H1 (cell line): ENCODE measurements at regions not wholly inside any gene's neighbourhood (a gene's known extent, or its start where the extent isn't known, plus 50 kb on each side); places are given as distances from the start of the nearest gene placed in this dataset.

Source experiments
- CTCF ChIA-PET: fragments of 300-600 bp; sonication (Branson Sonifier 250); formaldehyde crosslinking; loops from one replicate; lab custom pipeline; 2021; ENCODE audit not compliant: partially characterized antibody; lab: Charles Lee
- POLR2A ChIA-PET: fragments of 300-600 bp; sonication (Branson Sonifier 250); formaldehyde crosslinking; loops from one replicate; lab custom pipeline; 2021; ENCODE audit warnings: inconsistent platforms; ENCODE audit not compliant: partially characterized antibody; lab: Charles Lee
- DNase-seq, 2 experiments: peaks; one replicate each; pipeline versions ENCODE4 v3.0.0 to v3.0.0-alpha.2; 2010 to 2022; ENCODE audit warnings: low spot score in 2 of 2, low read depth in 1 of 2, mixed read lengths in 1 of 2
- FAIRE-seq: peaks from 2 replicates; lab custom pipeline; 2011; peaks lifted over from hg19 to GRCh38; lab: Jason Lieb, UNC
- H2AFZ ChIP-seq: 2 replicates; pipeline ENCODE4 v1.8.1; 2012; ENCODE audit warnings: low read length, inconsistent platforms
- H2AK5ac ChIP-seq: 2 replicates; pipeline ENCODE4 v1.6.1; 2013; ENCODE audit warnings: low read depth, low read length
- H2BK120ac ChIP-seq: replicated peaks from 2 replicates; pipeline ENCODE3; 2013; ENCODE audit warnings: low read depth, low read length, inconsistent platforms
- H2BK12ac ChIP-seq: 2 replicates; pipeline ENCODE4 v1.6.1; 2013; ENCODE audit warnings: low read depth, low read length
- H2BK15ac ChIP-seq: 2 replicates; pipeline ENCODE4 v1.6.1; 2013; ENCODE audit warnings: low read length
- H2BK20ac ChIP-seq: 2 replicates; pipeline ENCODE4 v1.6.1; 2013; ENCODE audit warnings: low read length
- H2BK5ac ChIP-seq: 2 replicates; pipeline ENCODE4 v1.6.1; 2013; ENCODE audit warnings: low read depth, low read length
- H3K14ac ChIP-seq: 2 replicates; pipeline ENCODE4 v1.6.1; 2013; ENCODE audit warnings: inconsistent platforms; ENCODE audit not compliant: insufficient read length
- H3K18ac ChIP-seq: 2 replicates; pipeline ENCODE4 v1.6.1; 2013; ENCODE audit warnings: low read length; ENCODE audit errors: extremely low read depth
- H3K23ac ChIP-seq: 2 replicates; pipeline ENCODE4 v1.6.1; 2013; ENCODE audit warnings: inconsistent platforms; ENCODE audit not compliant: insufficient read length
- H3K23me2 ChIP-seq: 2 replicates; pipeline ENCODE4 v1.6.1; 2013; ENCODE audit warnings: low read depth, low read length
- H3K27ac ChIP-seq: 2 replicates; pipeline ENCODE4 v1.6.1; 2011; ENCODE audit warnings: low read depth, low read length, inconsistent platforms
- H3K27me3 ChIP-seq, 4 experiments: replicated peaks in 1 of 4; 1 replicate in 1 of 4; 2 replicates in 3 of 4; pipeline versions ENCODE4 v1.6.1 to v1.8.1; 2011 to 2013; ENCODE audit warnings: low read length in 3 of 4, mild to moderate bottlenecking in 3 of 4, inconsistent platforms in 2 of 4, mixed read lengths in 2 of 4, moderate library complexity in 1 of 4; ENCODE audit not compliant: control insufficient read depth in 3 of 4, insufficient read depth in 3 of 4; ENCODE audit errors: extremely low read depth in 1 of 4
- H3K36me3 ChIP-seq, 4 experiments: 2 replicates each; pipeline versions ENCODE4 v1.6.1 to v1.8.1; 2011 to 2013; ENCODE audit warnings: mild to moderate bottlenecking in 4 of 4, low read length in 3 of 4, moderate library complexity in 2 of 4, control low read depth in 1 of 4, inconsistent platforms in 1 of 4; ENCODE audit not compliant: insufficient read depth in 4 of 4, control insufficient read depth in 2 of 4
- H3K4ac ChIP-seq: replicated peaks from 2 replicates; pipeline ENCODE3; 2013; ENCODE audit warnings: low read length, low read depth, mixed read lengths, inconsistent platforms; ENCODE audit not compliant: insufficient read length
- H3K4me1 ChIP-seq, 4 experiments: replicated peaks in 1 of 4; 1 replicate in 1 of 4; 2 replicates in 3 of 4; pipeline versions ENCODE4 v1.6.1 to v1.8.1; 2011 to 2013; ENCODE audit warnings: low read length in 3 of 4, inconsistent platforms in 2 of 4, mixed read lengths in 1 of 4; ENCODE audit not compliant: insufficient read depth in 4 of 4, control insufficient read depth in 3 of 4
- H3K4me2 ChIP-seq, 2 experiments: 2 replicates each; pipeline versions ENCODE4 v1.6.1 to v1.8.1; 2011 to 2013; ENCODE audit warnings: low read depth in 2 of 2, low read length in 2 of 2, control low read depth in 1 of 2, inconsistent platforms in 1 of 2, mild to moderate bottlenecking in 1 of 2; ENCODE audit not compliant: insufficient read depth in 1 of 2
- H3K4me3 ChIP-seq, 4 experiments: fragments of 200-600, 300-600 bp in 1 of 4; sonication (generic), shearing (Covaris generic), sonication (Bioruptor Twin) in 1 of 4; 2 replicates each; pipeline versions ENCODE4 v1.5.1 to v1.8.1; 2011 to 2016; ENCODE audit warnings: low read length in 4 of 4, low read depth in 3 of 4, control low read depth in 2 of 4, inconsistent platforms in 2 of 4, mild to moderate bottlenecking in 2 of 4, mixed read lengths in 1 of 4, moderate library complexity in 1 of 4; ENCODE audit not compliant: insufficient read depth in 2 of 4; ENCODE audit errors: extremely low read depth in 1 of 4
- H3K56ac ChIP-seq: replicated peaks from 2 replicates; pipeline ENCODE3; 2013; ENCODE audit warnings: low read depth, mild to moderate bottlenecking, mixed read lengths, low read length, inconsistent platforms; ENCODE audit not compliant: insufficient read length
- H3K79me1 ChIP-seq: 2 replicates; pipeline ENCODE4 v1.6.1; 2013; ENCODE audit warnings: low read depth, low read length, control low read depth
- H3K79me2 ChIP-seq, 2 experiments: 2 replicates each; pipeline versions ENCODE4 v1.6.1 to v1.8.1; 2012 to 2013; ENCODE audit warnings: low read length in 2 of 2, mild to moderate bottlenecking in 2 of 2, inconsistent platforms in 1 of 2; ENCODE audit not compliant: insufficient read depth in 2 of 2, control insufficient read depth in 1 of 2
- H3K9ac ChIP-seq, 4 experiments: replicated peaks in 1 of 4; 1 replicate in 1 of 4; 2 replicates in 3 of 4; pipeline versions ENCODE4 v1.6.1 to v1.8.1; 2011 to 2013; ENCODE audit warnings: low read depth in 3 of 4, low read length in 3 of 4, control low read depth in 2 of 4, mild to moderate bottlenecking in 2 of 4, moderate library complexity in 2 of 4, inconsistent platforms in 1 of 4; ENCODE audit errors: extremely low read depth in 1 of 4
- H3K9me3 ChIP-seq, 2 experiments: 2 replicates each; pipeline versions ENCODE4 v1.6.1 to v1.8.1; 2012 to 2013; ENCODE audit warnings: mild to moderate bottlenecking in 2 of 2, moderate library complexity in 2 of 2, control low read depth in 1 of 2, inconsistent platforms in 1 of 2, low read depth in 1 of 2, low read length in 1 of 2, mixed read lengths in 1 of 2; ENCODE audit not compliant: insufficient read depth in 2 of 2
- H4K20me1 ChIP-seq, 2 experiments: replicated peaks in 1 of 2; 2 replicates each; pipeline versions ENCODE3 to v1.8.1; 2011 to 2013; ENCODE audit warnings: inconsistent platforms in 2 of 2, low read length in 2 of 2, mild to moderate bottlenecking in 1 of 2; ENCODE audit not compliant: insufficient read depth in 2 of 2, control insufficient read depth in 1 of 2
- H4K5ac ChIP-seq: 2 replicates; pipeline ENCODE4 v1.6.1; 2013; ENCODE audit warnings: low read length, low read depth, mixed read lengths, inconsistent platforms; ENCODE audit not compliant: insufficient read length
- H4K8ac ChIP-seq: 2 replicates; pipeline ENCODE4 v1.8.0; 2013; ENCODE audit warnings: mild to moderate bottlenecking, moderate library complexity, low read length, inconsistent platforms; ENCODE audit not compliant: insufficient read depth; ENCODE audit errors: extremely low read depth
- H4K91ac ChIP-seq: replicated peaks from 2 replicates; pipeline ENCODE3; 2013; ENCODE audit warnings: low read length, mixed read lengths, inconsistent platforms; ENCODE audit not compliant: insufficient read length
- HDAC2 ChIP-seq, 2 experiments: fragments of 300-600 bp in 1 of 2; sonication (generic) in 1 of 2; IDR thresholded peaks; 2 replicates each; pipeline ENCODE4 v1.6.1; 2011 to 2012; ENCODE audit warnings: low read depth in 2 of 2, low read length in 2 of 2, mild to moderate bottlenecking in 2 of 2, moderate library complexity in 2 of 2, borderline replicate concordance in 1 of 2, inconsistent platforms in 1 of 2
- KDM1A ChIP-seq: fragments of 200-600, 300-600 bp; sonication (generic); IDR thresholded peaks from 2 replicates; pipeline ENCODE4 v1.7.1; 2016; ENCODE audit warnings: mild to moderate bottlenecking, low read length, borderline replicate concordance
- RAD21 ChIP-seq, 2 experiments: IDR thresholded peaks in 1 of 2; conservative IDR thresholded peaks in 1 of 2; 2 replicates each; pipeline ENCODE4 v1.6.1; 2011; ENCODE audit warnings: low read depth in 2 of 2, low read length in 2 of 2, improper control_type of control experiment in 1 of 2, inconsistent platforms in 1 of 2, mild to moderate bottlenecking in 1 of 2, moderate library complexity in 1 of 2
- RBBP5 ChIP-seq: IDR thresholded peaks from 2 replicates; pipeline ENCODE4 v1.7.1; 2012; ENCODE audit warnings: low read depth, mild to moderate bottlenecking, inconsistent platforms, low read length, moderate library complexity, borderline replicate concordance
- RFX5 ChIP-seq: IDR thresholded peaks from 2 replicates; pipeline ENCODE4 v1.6.1; 2011; ENCODE audit warnings: low read depth, low read length, improper control_type of control experiment, borderline replicate concordance
- RNF2 ChIP-seq: fragments of 200-900, 300-1000 bp; sonication (generic); IDR thresholded peaks from 2 replicates; pipeline ENCODE4 v1.7.1; 2016; ENCODE audit warnings: borderline replicate concordance, low read depth, mild to moderate bottlenecking, antibody characterized with exemption, low read length; ENCODE audit not compliant: poor library complexity, severe bottlenecking; ENCODE audit errors: missing control alignments
- SIX5 ChIP-seq: IDR thresholded peaks from 2 replicates; pipeline ENCODE4 v1.6.1; 2011; ENCODE audit warnings: mild to moderate bottlenecking, low read depth, low read length
- SP1 ChIP-seq: IDR thresholded peaks from 2 replicates; pipeline ENCODE4 v1.6.1; 2011; ENCODE audit warnings: low read depth, low read length
- SP2 ChIP-seq: IDR thresholded peaks from 2 replicates; pipeline ENCODE4 v1.6.1; 2012; ENCODE audit warnings: mild to moderate bottlenecking, low read length, inconsistent platforms
- SRF ChIP-seq: IDR thresholded peaks from 2 replicates; pipeline ENCODE4 v1.6.1; 2011; ENCODE audit warnings: mild to moderate bottlenecking, low read depth, low read length, moderate library complexity
- TBP ChIP-seq: IDR thresholded peaks from 2 replicates; pipeline ENCODE4 v1.6.1; 2011; ENCODE audit warnings: low read depth, low read length, improper control_type of control experiment
- YY1 ChIP-seq: IDR thresholded peaks from 2 replicates; pipeline ENCODE4 v1.6.1; 2011; ENCODE audit warnings: low read depth, mild to moderate bottlenecking, low read length
- WGBS, 2 experiments: shearing (Covaris generic) in 1 of 2; methylation state at CpG; one replicate each; pipeline versions ENCODE4 v1.1.6 to v1.1.7; 2013 to 2015; ENCODE audit warnings: low lambda C conversion rate in 2 of 2, mixed read lengths in 2 of 2, inconsistent platforms in 1 of 2, low coverage in 1 of 2, missing lambda C conversion rate in 1 of 2; ENCODE audit not compliant: insufficient replicate concordance in 2 of 2, insufficient coverage in 1 of 2, insufficient read length in 1 of 2; ENCODE audit errors: extremely low coverage in 1 of 2, missing lambda C conversion rate in 1 of 2; 5-methylcytosine and 5-hydroxymethylcytosine counted together
- TF ChIP-seq, protein P1 (sequence below): IDR thresholded peaks from 2 replicates; pipeline ENCODE4 v1.6.1; 2012; ENCODE audit warnings: inconsistent platforms

DNA sequence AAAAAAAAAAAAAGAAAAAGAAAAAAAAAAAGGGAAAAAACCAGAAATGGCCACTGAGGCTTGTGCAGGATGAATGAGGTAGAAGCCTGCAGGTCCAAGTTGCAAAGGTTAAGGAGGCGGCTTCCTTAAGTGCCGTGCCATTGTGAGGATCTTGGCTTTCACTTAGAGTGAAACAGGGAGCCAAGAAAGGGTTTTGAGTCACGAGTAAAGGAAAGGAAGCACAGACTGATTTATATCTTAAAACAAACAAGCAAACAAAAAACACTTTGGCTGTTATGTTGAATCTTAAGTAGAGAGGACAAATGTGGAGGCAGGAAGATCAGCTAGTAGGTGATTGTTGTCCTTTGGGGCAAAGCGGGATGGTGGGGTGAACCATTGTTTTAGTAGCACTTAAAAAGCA is 749.7 kb upstream of the SOX11 start:
- Histone ChIP-seq H3K27me3 (no peaks in the 10 kb centered on the region; a peak in 2 of 7 replicates), H3K79me1 (no peaks in the 10 kb centered on the region), H3K9ac (no peak overlapping the region), H2AK5ac (no peak overlapping the region), H3K36me3 (no peaks in the 10 kb centered on the region), H3K4me1 (no peaks in the 10 kb centered on the region), H3K4ac (no peak overlapping the region), H3K79me2 (no peaks in the 10 kb centered on the region), H2AFZ (no peak overlapping the region), H3K4me3 (no peak overlapping the region), H4K5ac (no peak overlapping the region), H4K91ac (no peak overlapping the region), H2BK120ac (no peak overlapping the region), H3K9me3 (no peaks in the 10 kb centered on the region), H2BK20ac (no peak overlapping the region), H3K14ac (no peak overlapping the region), H3K23ac (no peak overlapping the region), H2BK5ac (no peak overlapping the region), H3K18ac (no peak overlapping the region), H3K56ac (no peak overlapping the region), H3K4me2 (no peak overlapping the region), H4K8ac (no peak overlapping the region), H2BK15ac (no peak overlapping the region), H3K27ac (no peak overlapping the region), H4K20me1 (no peaks in the 10 kb centered on the region), H3K23me2 (0 out of 2 replicates have a peak, but pooled peaks cover 2% of the 10 kb centered on the region), H2BK12ac (no peak overlapping the region)
- no peak for DNase-seq
- FAIRE-seq: no peak
- CTCF ChIA-PET: interaction anchor here (0.9 kb wide), 1 partner anchor 18 kb away, joined by 3 read pairs; no protein-coding TSS in a partner anchor
- 81% methylated on average over 3 of the region's 4 CpGs; no CpG with 5 or more reads in 1 of the 2 experiments for WGBS, 2 experiments
- POLR2A ChIA-PET: no interaction called here
- TF ChIP-seq HDAC2 (IDR thresholded peaks at IDR 0.05; ENCODE audit: borderline replicate concordance in 1 of 2, low read depth in 2 of 2, low read length in 2 of 2): no peak
- no peak for TF ChIP-seq RAD21 (IDR thresholded peaks at IDR 0.05 in 1 of 2, conservative IDR thresholded peaks at IDR 0.05 in 1 of 2; ENCODE audit: low read depth in 2 of 2, low read length in 2 of 2)
- no peak for TF ChIP-seq RNF2
- TF ChIP-seq, protein P1, sequence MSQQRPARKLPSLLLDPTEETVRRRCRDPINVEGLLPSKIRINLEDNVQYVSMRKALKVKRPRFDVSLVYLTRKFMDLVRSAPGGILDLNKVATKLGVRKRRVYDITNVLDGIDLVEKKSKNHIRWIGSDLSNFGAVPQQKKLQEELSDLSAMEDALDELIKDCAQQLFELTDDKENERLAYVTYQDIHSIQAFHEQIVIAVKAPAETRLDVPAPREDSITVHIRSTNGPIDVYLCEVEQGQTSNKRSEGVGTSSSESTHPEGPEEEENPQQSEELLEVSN: no peak
- TF ChIP-seq YY1: no peak
- TF ChIP-seq RBBP5: no peak
- no peak for TF ChIP-seq SIX5
- TF ChIP-seq TBP: no peak
- no peak for TF ChIP-seq RFX5
- TF ChIP-seq KDM1A: no peak
- no peak for TF ChIP-seq SP2
- no peak for TF ChIP-seq SP1
- no peak for TF ChIP-seq SRF
